MCF 10A (cell line): ENCODE measurements at regions not wholly inside any gene's neighbourhood (a gene's known extent, or its start where the extent isn't known, plus 50 kb on each side); places are given as distances from the start of the nearest gene placed in this dataset.

ENCODE experiments used
- BruUV-seq: library from RNA; stranded (reverse); fragments of 400-500 nt; replicated peaks from 2 replicates; lab custom pipeline; 2021; lab: Mats Ljungman, UMichigan
- CTCF ChIA-PET: fragments of 300-600 bp; sonication (Branson Sonifier 250); formaldehyde crosslinking; extraction: SDS; loops from one replicate; lab custom pipeline; 2021; ENCODE audit warnings: antibody characterized with exemption, inconsistent platforms; lab: Yijun Ruan, JAX
- POLR2A ChIA-PET: fragments of 300-600, 350-650 bp; sonication (Branson Sonifier 250); formaldehyde crosslinking; extraction: SDS; loops from one replicate; lab custom pipeline; 2020; ENCODE audit warnings: antibody characterized with exemption, inconsistent platforms; lab: Yijun Ruan, JAX
- DNase-seq: peaks from one replicate; pipeline ENCODE4 v3.0.0-alpha.2; 2018; ENCODE audit not compliant: unreplicated experiment
- H3K27ac Mint-ChIP-seq: one replicate; pipeline ENCODE4 v1.8.0; 2022; ENCODE audit warnings: mild to moderate bottlenecking, low read depth, mixed read lengths; ENCODE audit not compliant: unreplicated experiment
- H3K27me3 Mint-ChIP-seq: one replicate; pipeline ENCODE4 v1.8.0; 2022; ENCODE audit warnings: mixed read lengths; ENCODE audit not compliant: insufficient read depth, unreplicated experiment
- H3K36me3 Mint-ChIP-seq: one replicate; pipeline ENCODE4 v1.8.0; 2022; ENCODE audit warnings: mild to moderate bottlenecking, moderate library complexity, mixed read lengths; ENCODE audit not compliant: insufficient read depth, unreplicated experiment
- H3K4me1 Mint-ChIP-seq: one replicate; pipeline ENCODE4 v1.8.0; 2022; ENCODE audit warnings: mixed read lengths; ENCODE audit not compliant: insufficient read depth, unreplicated experiment
- H3K4me3 Mint-ChIP-seq: one replicate; pipeline ENCODE4 v1.8.0; 2022; ENCODE audit warnings: mild to moderate bottlenecking, moderate library complexity, mixed read lengths; ENCODE audit not compliant: unreplicated experiment
- H3K9me3 Mint-ChIP-seq: one replicate; pipeline ENCODE4 v1.8.0; 2022; ENCODE audit warnings: mixed read lengths; ENCODE audit not compliant: unreplicated experiment
- CTCF ChIP-seq: fragments of 200-600 bp; IDR thresholded peaks from one replicate; pipeline ENCODE4 v1.8.0; 2022; ENCODE audit warnings: antibody characterized with exemption, mild to moderate bottlenecking; ENCODE audit not compliant: unreplicated experiment
- intact Hi-C: fragments of 100-400 bp; cut with micrococcal nuclease; formaldehyde crosslinking; loops from 2 replicates; pipeline ENCODE4 v1.14.1; 2022

- no peak for DNase-seq
- Mint-ChIP-seq H3K4me1 (peaks cover 4% of the 10 kb centered on the region), H3K36me3 (no peaks in the 10 kb centered on the region), H3K27ac (no peak overlapping the region), H3K27me3 (no peaks in the 10 kb centered on the region), H3K9me3 (no peaks in the 10 kb centered on the region), H3K4me3 (no peak overlapping the region)
- ChIA-PET POLR2A (interaction anchor here (1.4 kb wide), 1 partner anchor 19 kb away, joined by 3 read pairs; no protein-coding TSS in a partner anchor), CTCF (interaction anchor here (0.6 to 1.3 kb wide), 5 partner anchors 13 to 128 kb away, joined by 3 to 4 read pairs (median 3); no protein-coding TSS in a partner anchor)
- TF ChIP-seq CTCF: no peak
- no TSS peak for BruUV-seq
- intact Hi-C loops: no loop called here
Observed at GRCh38 chr5:93675460-93676450, 65.6 kb downstream of the POU5F2 start.

- no TSS peak for BruUV-seq
- H3K4me3 Mint-ChIP-seq: no peak overlapping the region
- intact Hi-C loops: no loop called here
- peaks cover 4% of the 10 kb centered on the region for H3K4me1 Mint-ChIP-seq
- H3K36me3 Mint-ChIP-seq: no peaks in the 10 kb centered on the region
- no peak overlapping the region for H3K27ac Mint-ChIP-seq
- H3K9me3 Mint-ChIP-seq: no peaks in the 10 kb centered on the region
- POLR2A ChIA-PET: no interaction called here
- DNase-seq: no peak
- CTCF ChIA-PET: interaction anchor here (0.6 kb wide), 1 partner anchor 116 kb away, joined by 3 read pairs; no protein-coding TSS in a partner anchor
- no peak for TF ChIP-seq CTCF
- H3K27me3 Mint-ChIP-seq: no peaks in the 10 kb centered on the region
Observed at GRCh38 chr5:93674866-93675459, 66.4 kb downstream of the POU5F2 start.

GRCh38 chr5:93674138-93674537, 67.3 kb downstream of the POU5F2 start:
- intact Hi-C loops: no loop called here
- Mint-ChIP-seq H3K36me3 (no peaks in the 10 kb centered on the region), H3K9me3 (no peaks in the 10 kb centered on the region), H3K27me3 (no peaks in the 10 kb centered on the region), H3K4me3 (no peak overlapping the region), H3K4me1 (peaks cover 4% of the 10 kb centered on the region), H3K27ac (no peak overlapping the region)
- CTCF ChIA-PET: interaction anchor here (0.7 kb wide), 1 partner anchor 202 kb away, joined by 3 read pairs; no protein-coding TSS in a partner anchor
- no peak for DNase-seq
- POLR2A ChIA-PET: no interaction called here
- no peak for TF ChIP-seq CTCF
- BruUV-seq: no TSS peak

DNA sequence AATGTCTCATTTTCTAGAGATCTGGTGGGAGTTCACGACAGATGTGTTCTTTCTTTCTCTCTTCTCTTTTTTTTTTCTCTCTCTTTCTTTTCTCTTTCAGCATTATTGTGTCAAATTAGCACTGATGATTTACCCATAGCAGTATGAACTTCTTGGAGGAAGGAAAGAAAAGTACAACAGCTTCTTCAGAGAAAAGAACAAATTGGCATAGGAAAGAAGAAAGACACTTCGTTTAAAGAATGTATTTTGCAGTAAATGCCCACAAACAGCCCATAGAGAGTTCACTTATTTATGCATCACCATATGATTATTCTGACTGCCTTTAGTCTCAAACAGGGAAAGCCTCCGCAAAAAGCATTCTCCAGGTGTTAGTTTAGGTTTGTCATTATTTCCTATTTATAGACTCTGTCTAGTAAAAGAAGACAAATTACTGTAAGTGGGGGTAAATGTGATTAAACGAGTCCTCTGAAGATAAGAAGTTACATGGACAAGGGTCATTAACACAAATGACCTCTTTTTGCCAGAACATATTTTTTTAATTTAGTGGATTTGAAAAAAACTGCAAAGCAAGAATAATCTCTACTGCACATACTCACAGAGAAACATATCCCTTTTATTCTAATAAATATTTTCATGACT, 68.0 kb downstream of the POU5F2 start:
- H3K9me3 Mint-ChIP-seq: no peaks in the 10 kb centered on the region
- H3K4me3 Mint-ChIP-seq: no peak overlapping the region
- H3K4me1 Mint-ChIP-seq: peaks cover 4% of the 10 kb centered on the region
- intact Hi-C loops: no loop called here
- BruUV-seq: no TSS peak
- DNase-seq: no peak
- ChIA-PET POLR2A (no interaction called here), CTCF (no interaction called here)
- TF ChIP-seq CTCF: no peak
- no peaks in the 10 kb centered on the region for H3K36me3 Mint-ChIP-seq
- no peak overlapping the region for H3K27ac Mint-ChIP-seq
- no peaks in the 10 kb centered on the region for H3K27me3 Mint-ChIP-seq
